Ovary (tissue), 3 donors: ENCODE measurements at regions not wholly inside any gene's neighbourhood (a gene's known extent, or its start where the extent isn't known, plus 50 kb on each side); places are given as distances from the start of the nearest gene placed in this dataset.
"Not testable (repeated sequence)": the region's sequence is repeated elsewhere in the genome, so short reads cannot be mapped to it uniquely, and the experiment has no call there.

Experiments
- CTCF ChIP-seq, 3 donors: fragments of 450-650 bp in 2 of 3; fragments of 200-600 bp in 1 of 3; IDR thresholded peaks; one replicate each; pipeline versions ENCODE4 v1.5.1 to v1.8.0; 2016 to 2022; ENCODE audit warnings: antibody characterized with exemption in 3 of 3, mild to moderate bottlenecking in 1 of 3
- EP300 ChIP-seq: sonication (generic); formaldehyde crosslinking; IDR thresholded peaks from one replicate; pipeline ENCODE4 v1.6.1; 2017; ENCODE audit warnings: antibody characterized with exemption
- POLR2A ChIP-seq: fragments of 450-650 bp; IDR thresholded peaks from one replicate; pipeline ENCODE4 v1.6.1; 2017; ENCODE audit warnings: antibody characterized with exemption, mild to moderate bottlenecking, moderate library complexity
- donor health status: DM: no; HTN: no; CAD: no.

- TF ChIP-seq CTCF (IDR thresholded peaks at IDR 0.05); POLR2A; EP300: not testable (repeated sequence)
Measured at GRCh38 chr9:64028925-64029324, 1256.1 kb downstream of the FOXD4L5 start.
